Endodermal cell (in vitro differentiated cells): ENCODE measurements at regions not wholly inside any gene's neighbourhood (a gene's known extent, or its start where the extent isn't known, plus 50 kb on each side); places are given as distances from the start of the nearest gene placed in this dataset.

Source experiments
- DNase-seq: peaks from one replicate; pipeline ENCODE4 v3.0.0-alpha.2; 2017
- H3K27ac ChIP-seq: 2 replicates; pipeline ENCODE4 v1.5.1; 2013; ENCODE audit warnings: mild to moderate bottlenecking, low read depth, low read length, moderate library complexity
- H3K27me3 ChIP-seq: 2 replicates; pipeline ENCODE4 v1.6.1; 2013; ENCODE audit warnings: mild to moderate bottlenecking, low read length, moderate library complexity; ENCODE audit not compliant: insufficient read depth, control insufficient read depth, poor library complexity, severe bottlenecking
- H3K36me3 ChIP-seq: 2 replicates; pipeline ENCODE4 v1.7.0; 2013; ENCODE audit warnings: mild to moderate bottlenecking, low read length, moderate library complexity; ENCODE audit not compliant: control insufficient read depth, insufficient read depth
- H3K4me1 ChIP-seq: one replicate; pipeline ENCODE4 v1.7.0; 2013; ENCODE audit warnings: low read length; ENCODE audit not compliant: control insufficient read depth, insufficient read depth
- H3K4me3 ChIP-seq: 2 replicates; pipeline ENCODE4 v1.5.1; 2013; ENCODE audit warnings: mild to moderate bottlenecking, low read length, moderate library complexity
- H3K9ac ChIP-seq: 2 replicates; pipeline ENCODE4 v1.6.1; 2013; ENCODE audit warnings: mild to moderate bottlenecking, low read length, moderate library complexity; ENCODE audit not compliant: poor library complexity, severe bottlenecking; ENCODE audit errors: extremely low read depth
- H3K9me3 ChIP-seq: 2 replicates; pipeline ENCODE4 v1.6.1; 2013; ENCODE audit warnings: mild to moderate bottlenecking, low read length, moderate library complexity; ENCODE audit not compliant: control insufficient read depth
- H3K27ac Mint-ChIP-seq: 2 replicates; pipeline ENCODE4 v1.8.0; 2020; ENCODE audit warnings: mixed read lengths
- H3K27me3 Mint-ChIP-seq: 2 replicates; pipeline ENCODE4 v1.8.0; 2021; ENCODE audit warnings: mild to moderate bottlenecking, mixed read lengths; ENCODE audit not compliant: insufficient read depth
- H3K36me3 Mint-ChIP-seq: 2 replicates; pipeline ENCODE4 v1.8.0; 2020; ENCODE audit warnings: low read depth, mixed read lengths
- H3K4me1 Mint-ChIP-seq: 2 replicates; pipeline ENCODE4 v1.8.0; 2020; ENCODE audit warnings: mixed read lengths
- H3K4me3 Mint-ChIP-seq: 2 replicates; pipeline ENCODE4 v1.8.0; 2020; ENCODE audit warnings: mild to moderate bottlenecking, moderate library complexity, mixed read lengths
- H3K9me3 Mint-ChIP-seq: 2 replicates; pipeline ENCODE4 v1.8.0; 2020; ENCODE audit warnings: mild to moderate bottlenecking, mixed read lengths
- CTCF ChIP-seq: fragments of 200-600 bp; sonication (generic); conservative IDR thresholded peaks from 2 replicates; pipeline ENCODE4 v1.5.0; 2021; ENCODE audit warnings: antibody characterized with exemption, mild to moderate bottlenecking
- WGBS, 2 experiments: methylation state at CpG; one replicate each; pipeline versions ENCODE4 v1.1.5 to v1.1.7; 2013; ENCODE audit warnings: missing lambda C conversion rate in 2 of 2, mixed read lengths in 1 of 2; ENCODE audit not compliant: insufficient coverage in 1 of 2, insufficient read length in 1 of 2; 5-methylcytosine and 5-hydroxymethylcytosine counted together

GRCh38 chr2:16270441-16270840 lies 330.1 kb downstream of the MYCN start:
- no peaks in the 10 kb centered on the region for H3K36me3 ChIP-seq
- 93 to 100% methylated on average over 3 to 4 of the region's 4 CpGs for WGBS, 2 experiments
- H3K9ac ChIP-seq, result no peak overlapping the region
- peaks cover 5% of the 10 kb centered on the region for H3K9me3 ChIP-seq
- TF ChIP-seq CTCF, result no peak
- Mint-ChIP-seq H3K9me3 (peaks cover 3% of the 10 kb centered on the region), H3K4me3 (no peak overlapping the region), H3K27ac (no peak overlapping the region), H3K27me3 (no peaks in the 10 kb centered on the region), H3K36me3 (no peaks in the 10 kb centered on the region), H3K4me1 (peaks cover 13% of the 10 kb centered on the region)
- H3K4me3 ChIP-seq, result no peak overlapping the region
- no peak overlapping the region for H3K27ac ChIP-seq
- no peaks in the 10 kb centered on the region for H3K4me1 ChIP-seq
- H3K27me3 ChIP-seq, result no peaks in the 10 kb centered on the region
- peak; percentile 5 for DNase-seq

- Histone ChIP-seq H3K27ac (no peak overlapping the region), H3K4me3 (no peak overlapping the region), H3K9ac (no peak overlapping the region), H3K27me3 (no peaks in the 10 kb centered on the region), H3K4me1 (no peaks in the 10 kb centered on the region), H3K9me3 (peaks cover 5% of the 10 kb centered on the region), H3K36me3 (no peaks in the 10 kb centered on the region)
- H3K27ac Mint-ChIP-seq, result no peak overlapping the region
- no peak for TF ChIP-seq CTCF
- peak; percentile 23 for DNase-seq
- peaks cover 3% of the 10 kb centered on the region for H3K9me3 Mint-ChIP-seq
- H3K36me3 Mint-ChIP-seq, result no peaks in the 10 kb centered on the region
- H3K4me3 Mint-ChIP-seq, result no peak overlapping the region
- H3K27me3 Mint-ChIP-seq, result no peaks in the 10 kb centered on the region
- WGBS, 2 experiments, result 84% methylated on average over 3 of the region's 3 CpGs; no CpG with 5 or more reads in 1 of the 2 experiments
- H3K4me1 Mint-ChIP-seq, result peaks cover 13% of the 10 kb centered on the region
These were observed 328.1 kb downstream of the MYCN start for GRCh38 chr2:16268301-16269000.

- Histone ChIP-seq H3K9me3 (peaks cover 5% of the 10 kb centered on the region), H3K4me1 (no peaks in the 10 kb centered on the region), H3K36me3 (no peaks in the 10 kb centered on the region), H3K27ac (no peak overlapping the region), H3K27me3 (no peaks in the 10 kb centered on the region), H3K4me3 (no peak overlapping the region), H3K9ac (no peak overlapping the region)
- peak; percentile 3 for DNase-seq
- no peaks in the 10 kb centered on the region for H3K36me3 Mint-ChIP-seq
- no peak overlapping the region for H3K4me3 Mint-ChIP-seq
- no peak overlapping the region for H3K27ac Mint-ChIP-seq
- H3K27me3 Mint-ChIP-seq, result peaks cover 4% of the 10 kb centered on the region
- peaks cover 3% of the 10 kb centered on the region for H3K9me3 Mint-ChIP-seq
- peaks cover 19% of the 10 kb centered on the region for H3K4me1 Mint-ChIP-seq
- TF ChIP-seq CTCF, result no peak
- 83 to 98% methylated on average over 4 to 11 of the region's 11 CpGs for WGBS, 2 experiments
These were observed 326.2 kb downstream of the MYCN start for GRCh38 chr2:16266571-16266970.
